ENCODE measurements at regions not wholly inside any gene's neighbourhood (a gene's known extent, or its start where the extent isn't known, plus 50 kb on each side); places are given as distances from the start of the nearest gene placed in this dataset.

DNA sequence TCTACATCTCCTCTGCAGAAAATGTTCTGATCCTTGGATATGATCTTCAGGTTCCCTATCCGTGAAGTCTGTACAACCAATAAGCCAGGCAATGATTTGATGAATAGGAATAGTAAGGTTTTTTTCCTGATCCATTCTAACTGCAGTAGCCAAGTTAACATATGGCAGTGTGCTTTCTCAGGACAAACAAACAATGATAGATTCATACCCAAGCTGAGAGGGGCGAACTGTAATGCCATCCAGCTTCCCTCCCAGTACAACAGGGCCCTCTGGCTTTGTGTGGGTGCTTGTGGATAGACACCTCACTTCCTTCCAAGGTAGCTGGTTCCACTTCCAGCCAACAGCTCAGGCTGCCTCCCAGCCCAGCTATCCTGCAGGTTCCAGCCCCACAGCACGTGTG lies 359.2 kb downstream of the CDH26 start:
- no peak for ATAC-seq (ENCODE audit: poor library complexity)
- intact Hi-C loops (cut with DNase I), result no loop called here
- DNase-seq, result no peak

GRCh38 chr20:60321601-60322000 lies 363.4 kb downstream of the CDH26 start:
- intact Hi-C loops (cut with DNase I), result no loop called here
- no peak for ATAC-seq (ENCODE audit: poor library complexity)
- no peak for DNase-seq

DNA sequence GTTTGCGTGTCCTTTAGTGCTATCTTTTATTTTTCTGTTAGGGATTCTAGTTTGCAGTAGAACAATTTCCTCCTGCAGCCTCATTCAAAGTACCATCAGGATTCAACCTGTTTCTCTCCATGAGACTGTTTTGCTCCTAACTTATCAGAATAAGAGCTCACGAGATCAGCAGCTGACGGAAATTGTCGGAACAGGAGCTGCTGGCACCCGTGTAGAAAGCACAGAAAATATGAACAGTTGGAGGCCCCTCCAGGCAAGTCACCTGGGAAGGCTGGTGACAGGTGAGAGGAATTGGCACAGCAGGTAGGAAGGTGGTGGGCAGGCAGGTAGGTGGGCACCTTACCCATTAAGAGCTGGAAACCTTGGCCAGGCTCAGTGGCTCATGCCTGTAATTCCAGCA lies 368.6 kb downstream of the CDH26 start:
- intact Hi-C loops (cut with DNase I), result no loop called here
- DNase-seq (no peak), ATAC-seq (ENCODE audit: poor library complexity) (no peak)

- ATAC-seq (ENCODE audit: poor library complexity), result no peak
- intact Hi-C loops (cut with DNase I), result no loop called here
- no peak for DNase-seq
Measured at GRCh38 chr20:60327971-60328660, 369.9 kb downstream of the CDH26 start.

DNA sequence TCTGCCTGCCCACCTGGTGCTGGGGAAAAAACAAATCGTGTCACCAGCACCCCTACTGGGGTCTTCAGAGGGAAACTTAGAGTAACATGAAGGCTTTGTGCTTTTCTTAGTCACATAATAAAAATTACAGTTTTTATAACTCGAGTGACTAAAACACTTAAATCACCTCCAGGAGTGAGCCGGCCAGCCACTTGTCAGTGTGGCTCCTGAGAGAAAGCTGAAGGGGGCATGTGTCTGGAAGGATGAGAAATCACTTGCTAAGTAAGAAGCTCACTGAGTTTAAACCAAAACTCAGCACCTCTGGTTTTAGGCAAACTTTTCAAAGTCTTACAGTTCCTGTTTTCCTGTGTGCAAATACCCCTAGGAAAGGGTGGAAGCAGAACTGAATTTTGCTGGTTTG lies 372.2 kb downstream of the CDH26 start:
- ATAC-seq (ENCODE audit: poor library complexity) (no peak), DNase-seq (no peak)
- intact Hi-C loops (cut with DNase I), result no loop called here

- intact Hi-C loops (cut with DNase I), result no loop called here
- ATAC-seq (ENCODE audit: poor library complexity), result peak; percentile 36
- DNase-seq, result no peak
Measured at GRCh38 chr20:60331688-60332300, 373.6 kb downstream of the CDH26 start.

DNA sequence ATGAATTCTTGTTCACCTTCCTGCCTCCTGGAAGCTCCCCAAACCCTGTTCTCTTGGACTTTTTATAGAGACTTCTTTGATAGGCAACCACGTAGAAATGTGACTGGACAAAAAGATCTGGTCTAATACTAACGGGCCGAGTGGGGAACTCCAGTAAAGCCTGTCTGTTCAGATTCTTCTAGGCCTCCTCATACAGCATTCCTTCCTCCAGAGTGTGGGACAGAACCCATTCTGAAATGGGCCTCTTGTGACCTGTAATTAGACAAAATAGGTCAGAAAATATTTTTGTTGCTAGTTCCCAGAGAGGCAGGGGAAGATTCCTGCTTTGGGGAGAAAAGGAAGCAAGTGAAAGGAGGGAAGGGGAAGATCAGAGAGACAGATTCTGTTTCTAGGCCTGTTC lies 374.3 kb downstream of the CDH26 start:
- intact Hi-C loops (cut with DNase I), result no loop called here
- ATAC-seq (ENCODE audit: poor library complexity), result no peak
- DNase-seq, result no peak

DNA sequence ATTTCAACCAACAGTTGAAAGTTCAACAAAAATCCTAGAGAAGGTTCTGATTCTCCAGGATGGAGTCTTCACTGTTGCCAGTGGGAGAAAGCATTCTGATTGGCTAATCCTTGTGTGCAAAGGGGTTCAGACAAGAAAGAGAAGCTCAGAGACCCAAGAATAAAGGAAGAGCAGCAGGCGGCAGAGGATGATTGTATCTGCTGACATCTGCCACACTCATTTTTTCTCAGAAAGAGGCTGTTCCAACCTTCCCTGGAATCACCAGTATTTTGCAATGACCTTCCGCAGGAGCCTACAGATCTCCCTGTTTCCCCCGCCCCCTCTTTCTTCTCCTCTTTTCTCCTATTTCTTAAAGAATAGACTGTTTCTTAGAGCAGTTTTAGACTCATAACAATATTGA lies 376.7 kb downstream of the CDH26 start:
- ATAC-seq (ENCODE audit: poor library complexity) (no peak), DNase-seq (no peak)
- intact Hi-C loops (cut with DNase I), result no loop called here

GRCh38 chr20:60338556-60338955 lies 380.3 kb downstream of the CDH26 start:
- ATAC-seq (ENCODE audit: poor library complexity) (no peak), DNase-seq (no peak)
- intact Hi-C loops (cut with DNase I), result no loop called here

- no peak for ATAC-seq (ENCODE audit: poor library complexity)
- DNase-seq, result no peak
- intact Hi-C loops (cut with DNase I), result no loop called here
Measured at GRCh38 chr20:60339738-60340137, 381.5 kb downstream of the CDH26 start.

GRCh38 chr20:60340232-60340631 lies 382.0 kb downstream of the CDH26 start:
- ATAC-seq (ENCODE audit: poor library complexity) (no peak), DNase-seq (no peak)
- intact Hi-C loops (cut with DNase I), result no loop called here

GRCh38 chr20:60341062-60341461 lies 382.8 kb downstream of the CDH26 start:
- ATAC-seq (ENCODE audit: poor library complexity) (no peak), DNase-seq (no peak)
- intact Hi-C loops (cut with DNase I), result no loop called here

GRCh38 chr20:60345106-60345505 lies 386.9 kb downstream of the CDH26 start:
- no peak for DNase-seq
- no peak for ATAC-seq (ENCODE audit: poor library complexity)
- intact Hi-C loops (cut with DNase I), result no loop called here

DNA sequence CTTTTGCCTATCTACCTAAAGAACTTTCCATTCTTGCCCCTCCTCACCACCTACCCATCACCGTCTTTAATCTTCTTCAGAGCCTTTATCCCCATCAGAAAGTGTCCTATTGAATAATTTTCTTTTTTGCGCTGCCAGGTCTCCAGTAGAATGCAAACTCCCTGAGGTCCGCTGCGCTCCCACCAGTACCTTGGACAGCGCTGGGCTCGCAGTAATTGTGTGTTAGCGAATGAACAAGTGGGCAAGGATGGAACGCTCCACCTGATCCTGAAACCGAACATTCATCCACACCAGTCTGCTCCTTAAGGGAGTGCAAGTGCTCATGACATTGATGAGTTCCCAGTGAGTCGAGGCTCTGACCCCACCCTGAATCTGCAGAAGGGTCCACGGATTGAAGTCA lies 391.2 kb downstream of the CDH26 start:
- intact Hi-C loops (cut with DNase I), result no loop called here
- ATAC-seq (ENCODE audit: poor library complexity) (no peak), DNase-seq (no peak)

GRCh38 chr20:60352017-60352416 lies 393.8 kb downstream of the CDH26 start:
- ATAC-seq (ENCODE audit: poor library complexity) (no peak), DNase-seq (no peak)
- intact Hi-C loops (cut with DNase I), result no loop called here

- DNase-seq, result no peak
- intact Hi-C loops (cut with DNase I), result no loop called here
- no peak for ATAC-seq (ENCODE audit: poor library complexity)
Measured at GRCh38 chr20:60352596-60352995, 394.4 kb downstream of the CDH26 start.

GRCh38 chr20:60354024-60354580 lies 395.9 kb downstream of the CDH26 start:
- intact Hi-C loops (cut with DNase I), result no loop called here
- ATAC-seq (ENCODE audit: poor library complexity), result no peak

DNA sequence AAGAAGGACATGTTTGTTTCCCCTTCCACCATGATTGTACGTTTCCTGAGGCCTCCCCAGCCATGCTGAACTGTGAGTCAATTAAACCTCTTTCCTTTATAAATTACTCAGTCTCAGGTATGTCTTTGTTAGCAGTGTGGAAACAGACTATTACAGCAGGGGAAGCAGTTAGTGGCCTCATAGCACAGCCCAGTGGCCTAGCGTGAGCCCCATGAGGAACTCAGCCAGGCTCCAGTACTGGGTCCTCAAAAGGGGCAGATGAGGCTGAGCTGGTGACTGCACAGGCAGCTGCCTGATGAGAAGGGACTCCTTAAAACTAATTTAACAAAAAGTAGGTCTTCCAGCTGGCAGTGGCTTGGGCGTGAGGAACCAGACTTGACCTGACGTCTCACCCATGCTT lies 399.9 kb downstream of the CDH26 start:
- intact Hi-C loops (cut with DNase I), result no loop called here
- ATAC-seq (ENCODE audit: poor library complexity), result no peak
- DNase-seq, result no peak

More at GRCh38 chr20:60354024-60354580, 395.9 kb downstream of the CDH26 start:
- no peak for DNase-seq

DNA sequence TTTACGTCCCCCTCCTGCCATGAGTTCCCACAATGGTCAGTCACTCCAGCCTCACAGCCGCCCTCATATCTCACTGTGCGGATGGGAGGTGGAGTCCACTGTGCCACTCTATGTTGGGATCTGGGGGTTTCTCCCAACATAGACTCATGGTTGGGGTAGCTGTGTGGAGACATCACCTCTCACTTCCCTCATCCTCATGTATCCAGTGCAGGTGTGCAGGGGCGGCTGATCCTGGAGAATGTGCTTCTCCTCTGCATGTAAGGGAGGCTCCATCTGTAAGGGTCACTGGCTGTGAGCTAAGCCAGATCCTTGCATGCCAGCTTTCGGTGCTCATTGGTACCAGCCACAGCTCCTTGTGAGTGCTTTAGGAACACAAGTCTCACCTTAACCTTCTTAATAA lies 400.8 kb downstream of the CDH26 start:
- DNase-seq (no peak), ATAC-seq (ENCODE audit: poor library complexity) (no peak)
- intact Hi-C loops (cut with DNase I), result no loop called here

DNA sequence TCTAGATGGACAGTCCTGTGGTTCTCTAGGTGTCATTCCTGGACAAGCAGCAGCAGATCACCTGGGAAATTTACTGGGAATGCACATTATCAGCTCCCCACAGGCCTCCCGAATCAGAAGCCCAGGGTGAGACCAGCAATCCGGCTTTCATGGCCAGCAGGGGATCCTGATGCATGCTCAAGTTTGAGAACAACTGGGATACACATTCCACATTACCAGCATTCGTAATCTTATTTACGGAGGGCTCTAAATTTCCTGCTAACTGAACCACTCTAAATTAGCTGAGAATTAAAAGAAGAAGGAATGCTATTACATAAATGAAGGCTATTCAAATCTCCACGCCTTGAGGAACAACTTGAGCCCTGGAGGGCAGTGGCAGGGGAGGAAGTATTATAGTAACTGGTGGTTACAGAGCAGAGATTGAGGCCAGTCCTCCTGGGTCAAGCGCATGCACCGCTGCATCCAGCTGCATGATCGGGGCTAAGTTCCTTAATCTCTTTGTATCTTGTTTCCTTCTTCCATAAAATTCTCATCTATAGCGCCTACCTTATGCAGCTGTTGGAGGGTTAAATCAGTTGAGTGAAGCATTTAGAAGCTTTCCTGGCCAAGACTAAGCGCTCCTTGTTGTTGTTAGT lies 403.7 kb downstream of the CDH26 start:
- DNase-seq (no peak), ATAC-seq (ENCODE audit: poor library complexity) (no peak)
- intact Hi-C loops (cut with DNase I), result no loop called here

Measured in Right ventricle myocardium superior (tissue), 1 donor.